H1 (cell line): ENCODE measurements at regions not wholly inside any gene's neighbourhood (a gene's known extent, or its start where the extent isn't known, plus 50 kb on each side); places are given as distances from the start of the nearest gene placed in this dataset.
"Not testable (repeated sequence)": the region's sequence is repeated elsewhere in the genome, so short reads cannot be mapped to it uniquely, and the experiment has no call there.

Experiments
- CTCF ChIA-PET: fragments of 300-600 bp; sonication (Branson Sonifier 250); formaldehyde crosslinking; loops from one replicate; lab custom pipeline; 2021; ENCODE audit not compliant: partially characterized antibody; lab: Charles Lee
- POLR2A ChIA-PET: fragments of 300-600 bp; sonication (Branson Sonifier 250); formaldehyde crosslinking; loops from one replicate; lab custom pipeline; 2021; ENCODE audit warnings: inconsistent platforms; ENCODE audit not compliant: partially characterized antibody; lab: Charles Lee
- DNase-seq, 2 experiments: peaks; one replicate each; pipeline versions ENCODE4 v3.0.0 to v3.0.0-alpha.2; 2010 to 2022; ENCODE audit warnings: low spot score in 2 of 2, low read depth in 1 of 2, mixed read lengths in 1 of 2
- FAIRE-seq: peaks from 2 replicates; lab custom pipeline; 2011; peaks lifted over from hg19 to GRCh38; lab: Jason Lieb, UNC
- H2AFZ ChIP-seq: 2 replicates; pipeline ENCODE4 v1.8.1; 2012; ENCODE audit warnings: low read length, inconsistent platforms
- H2AK5ac ChIP-seq: 2 replicates; pipeline ENCODE4 v1.6.1; 2013; ENCODE audit warnings: low read depth, low read length
- H2BK120ac ChIP-seq: replicated peaks from 2 replicates; pipeline ENCODE3; 2013; ENCODE audit warnings: low read depth, low read length, inconsistent platforms
- H2BK12ac ChIP-seq: 2 replicates; pipeline ENCODE4 v1.6.1; 2013; ENCODE audit warnings: low read depth, low read length
- H2BK15ac ChIP-seq: 2 replicates; pipeline ENCODE4 v1.6.1; 2013; ENCODE audit warnings: low read length
- H2BK20ac ChIP-seq: 2 replicates; pipeline ENCODE4 v1.6.1; 2013; ENCODE audit warnings: low read length
- H2BK5ac ChIP-seq: 2 replicates; pipeline ENCODE4 v1.6.1; 2013; ENCODE audit warnings: low read depth, low read length
- H3K14ac ChIP-seq: 2 replicates; pipeline ENCODE4 v1.6.1; 2013; ENCODE audit warnings: inconsistent platforms; ENCODE audit not compliant: insufficient read length
- H3K18ac ChIP-seq: 2 replicates; pipeline ENCODE4 v1.6.1; 2013; ENCODE audit warnings: low read length; ENCODE audit errors: extremely low read depth
- H3K23ac ChIP-seq: 2 replicates; pipeline ENCODE4 v1.6.1; 2013; ENCODE audit warnings: inconsistent platforms; ENCODE audit not compliant: insufficient read length
- H3K23me2 ChIP-seq: 2 replicates; pipeline ENCODE4 v1.6.1; 2013; ENCODE audit warnings: low read depth, low read length
- H3K27ac ChIP-seq: 2 replicates; pipeline ENCODE4 v1.6.1; 2011; ENCODE audit warnings: low read depth, low read length, inconsistent platforms
- H3K27me3 ChIP-seq, 4 experiments: replicated peaks in 1 of 4; 1 replicate in 1 of 4; 2 replicates in 3 of 4; pipeline versions ENCODE4 v1.6.1 to v1.8.1; 2011 to 2013; ENCODE audit warnings: low read length in 3 of 4, mild to moderate bottlenecking in 3 of 4, inconsistent platforms in 2 of 4, mixed read lengths in 2 of 4, moderate library complexity in 1 of 4; ENCODE audit not compliant: control insufficient read depth in 3 of 4, insufficient read depth in 3 of 4; ENCODE audit errors: extremely low read depth in 1 of 4
- H3K36me3 ChIP-seq, 4 experiments: 2 replicates each; pipeline versions ENCODE4 v1.6.1 to v1.8.1; 2011 to 2013; ENCODE audit warnings: mild to moderate bottlenecking in 4 of 4, low read length in 3 of 4, moderate library complexity in 2 of 4, control low read depth in 1 of 4, inconsistent platforms in 1 of 4; ENCODE audit not compliant: insufficient read depth in 4 of 4, control insufficient read depth in 2 of 4
- H3K4ac ChIP-seq: replicated peaks from 2 replicates; pipeline ENCODE3; 2013; ENCODE audit warnings: low read length, low read depth, mixed read lengths, inconsistent platforms; ENCODE audit not compliant: insufficient read length
- H3K4me1 ChIP-seq, 4 experiments: replicated peaks in 1 of 4; 1 replicate in 1 of 4; 2 replicates in 3 of 4; pipeline versions ENCODE4 v1.6.1 to v1.8.1; 2011 to 2013; ENCODE audit warnings: low read length in 3 of 4, inconsistent platforms in 2 of 4, mixed read lengths in 1 of 4; ENCODE audit not compliant: insufficient read depth in 4 of 4, control insufficient read depth in 3 of 4
- H3K4me2 ChIP-seq, 2 experiments: 2 replicates each; pipeline versions ENCODE4 v1.6.1 to v1.8.1; 2011 to 2013; ENCODE audit warnings: low read depth in 2 of 2, low read length in 2 of 2, control low read depth in 1 of 2, inconsistent platforms in 1 of 2, mild to moderate bottlenecking in 1 of 2; ENCODE audit not compliant: insufficient read depth in 1 of 2
- H3K4me3 ChIP-seq, 4 experiments: fragments of 200-600, 300-600 bp in 1 of 4; sonication (generic), shearing (Covaris generic), sonication (Bioruptor Twin) in 1 of 4; 2 replicates each; pipeline versions ENCODE4 v1.5.1 to v1.8.1; 2011 to 2016; ENCODE audit warnings: low read length in 4 of 4, low read depth in 3 of 4, control low read depth in 2 of 4, inconsistent platforms in 2 of 4, mild to moderate bottlenecking in 2 of 4, mixed read lengths in 1 of 4, moderate library complexity in 1 of 4; ENCODE audit not compliant: insufficient read depth in 2 of 4; ENCODE audit errors: extremely low read depth in 1 of 4
- H3K56ac ChIP-seq: replicated peaks from 2 replicates; pipeline ENCODE3; 2013; ENCODE audit warnings: low read depth, mild to moderate bottlenecking, mixed read lengths, low read length, inconsistent platforms; ENCODE audit not compliant: insufficient read length
- H3K79me1 ChIP-seq: 2 replicates; pipeline ENCODE4 v1.6.1; 2013; ENCODE audit warnings: low read depth, low read length, control low read depth
- H3K79me2 ChIP-seq, 2 experiments: 2 replicates each; pipeline versions ENCODE4 v1.6.1 to v1.8.1; 2012 to 2013; ENCODE audit warnings: low read length in 2 of 2, mild to moderate bottlenecking in 2 of 2, inconsistent platforms in 1 of 2; ENCODE audit not compliant: insufficient read depth in 2 of 2, control insufficient read depth in 1 of 2
- H3K9ac ChIP-seq, 4 experiments: replicated peaks in 1 of 4; 1 replicate in 1 of 4; 2 replicates in 3 of 4; pipeline versions ENCODE4 v1.6.1 to v1.8.1; 2011 to 2013; ENCODE audit warnings: low read depth in 3 of 4, low read length in 3 of 4, control low read depth in 2 of 4, mild to moderate bottlenecking in 2 of 4, moderate library complexity in 2 of 4, inconsistent platforms in 1 of 4; ENCODE audit errors: extremely low read depth in 1 of 4
- H3K9me3 ChIP-seq, 2 experiments: 2 replicates each; pipeline versions ENCODE4 v1.6.1 to v1.8.1; 2012 to 2013; ENCODE audit warnings: mild to moderate bottlenecking in 2 of 2, moderate library complexity in 2 of 2, control low read depth in 1 of 2, inconsistent platforms in 1 of 2, low read depth in 1 of 2, low read length in 1 of 2, mixed read lengths in 1 of 2; ENCODE audit not compliant: insufficient read depth in 2 of 2
- H4K20me1 ChIP-seq, 2 experiments: replicated peaks in 1 of 2; 2 replicates each; pipeline versions ENCODE3 to v1.8.1; 2011 to 2013; ENCODE audit warnings: inconsistent platforms in 2 of 2, low read length in 2 of 2, mild to moderate bottlenecking in 1 of 2; ENCODE audit not compliant: insufficient read depth in 2 of 2, control insufficient read depth in 1 of 2
- H4K5ac ChIP-seq: 2 replicates; pipeline ENCODE4 v1.6.1; 2013; ENCODE audit warnings: low read length, low read depth, mixed read lengths, inconsistent platforms; ENCODE audit not compliant: insufficient read length
- H4K8ac ChIP-seq: 2 replicates; pipeline ENCODE4 v1.8.0; 2013; ENCODE audit warnings: mild to moderate bottlenecking, moderate library complexity, low read length, inconsistent platforms; ENCODE audit not compliant: insufficient read depth; ENCODE audit errors: extremely low read depth
- H4K91ac ChIP-seq: replicated peaks from 2 replicates; pipeline ENCODE3; 2013; ENCODE audit warnings: low read length, mixed read lengths, inconsistent platforms; ENCODE audit not compliant: insufficient read length
- WGBS, 2 experiments: shearing (Covaris generic) in 1 of 2; methylation state at CpG; one replicate each; pipeline versions ENCODE4 v1.1.6 to v1.1.7; 2013 to 2015; ENCODE audit warnings: low lambda C conversion rate in 2 of 2, mixed read lengths in 2 of 2, inconsistent platforms in 1 of 2, low coverage in 1 of 2, missing lambda C conversion rate in 1 of 2; ENCODE audit not compliant: insufficient replicate concordance in 2 of 2, insufficient coverage in 1 of 2, insufficient read length in 1 of 2; ENCODE audit errors: extremely low coverage in 1 of 2, missing lambda C conversion rate in 1 of 2; 5-methylcytosine and 5-hydroxymethylcytosine counted together

DNA sequence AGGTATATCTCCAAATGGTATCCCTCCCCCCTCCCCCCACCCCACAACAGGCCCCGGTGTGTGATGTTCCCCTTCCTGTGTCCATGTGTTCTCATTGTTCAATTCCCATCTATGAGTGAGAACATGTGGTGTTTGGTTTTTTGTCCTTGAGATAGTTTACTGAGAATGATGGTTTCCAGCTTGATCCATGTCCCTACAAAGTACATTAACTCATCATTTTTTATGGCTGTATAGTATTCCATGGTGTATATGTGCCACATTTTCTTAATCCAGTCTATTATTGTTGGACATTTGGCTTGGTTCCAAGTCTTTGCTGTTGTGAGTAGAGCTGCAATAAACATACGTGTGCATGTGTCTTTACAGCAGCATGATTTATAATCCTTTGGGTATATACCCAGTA lies 135.8 kb upstream of the DST start:
- H3K56ac ChIP-seq, H2BK20ac ChIP-seq, H3K9me3 ChIP-seq, H3K4ac ChIP-seq, H3K4me1 ChIP-seq, H3K79me1 ChIP-seq, H2BK12ac ChIP-seq, H2BK120ac ChIP-seq, H2BK15ac ChIP-seq, H3K4me3 ChIP-seq, H2AK5ac ChIP-seq, POLR2A ChIA-PET, H4K91ac ChIP-seq, H3K36me3 ChIP-seq, H2BK5ac ChIP-seq, H3K4me2 ChIP-seq, H3K23me2 ChIP-seq, H3K23ac ChIP-seq, H3K18ac ChIP-seq, H3K14ac ChIP-seq, H3K9ac ChIP-seq, DNase-seq, H3K27ac ChIP-seq, H4K20me1 ChIP-seq, H2AFZ ChIP-seq, H3K27me3 ChIP-seq, H4K5ac ChIP-seq, H4K8ac ChIP-seq, FAIRE-seq: not testable (repeated sequence)
- CTCF ChIA-PET = interaction anchor here (0.9 kb wide), 1 partner anchor 61 kb away, joined by 3 read pairs; no protein-coding TSS in a partner anchor
- WGBS, 2 experiments = 96% methylated on average over 1 of the region's 2 CpGs; no CpG with 5 or more reads in 1 of the 2 experiments
- peaks cover 0 to 26% of the 10 kb centered on the region in 2 experiments; a peak in 3 of 4 replicates for H3K79me2 ChIP-seq
